Omental fat pad (tissue), 3 donors: ENCODE measurements at regions not wholly inside any gene's neighbourhood (a gene's known extent, or its start where the extent isn't known, plus 50 kb on each side); places are given as distances from the start of the nearest gene placed in this dataset.

Source experiments
- ATAC-seq: fragments of 150-250 bp; one replicate; pipeline ENCODE4 v1.9.1; 2016; ENCODE audit warnings: mild to moderate bottlenecking, moderate library complexity; ENCODE audit not compliant: low FRiP score
- DNase-seq: peaks from one replicate; pipeline ENCODE4 v3.0.0-alpha.2; 2019; ENCODE audit warnings: low spot score
- TF ChIP-seq, protein P1 (sequence below), 3 donors: fragments of 450-650 bp; IDR thresholded peaks; one replicate each; pipeline ENCODE4 v1.5.1; 2016 to 2017; ENCODE audit warnings: antibody characterized with exemption in 3 of 3, mild to moderate bottlenecking in 3 of 3, moderate library complexity in 2 of 3

DNA sequence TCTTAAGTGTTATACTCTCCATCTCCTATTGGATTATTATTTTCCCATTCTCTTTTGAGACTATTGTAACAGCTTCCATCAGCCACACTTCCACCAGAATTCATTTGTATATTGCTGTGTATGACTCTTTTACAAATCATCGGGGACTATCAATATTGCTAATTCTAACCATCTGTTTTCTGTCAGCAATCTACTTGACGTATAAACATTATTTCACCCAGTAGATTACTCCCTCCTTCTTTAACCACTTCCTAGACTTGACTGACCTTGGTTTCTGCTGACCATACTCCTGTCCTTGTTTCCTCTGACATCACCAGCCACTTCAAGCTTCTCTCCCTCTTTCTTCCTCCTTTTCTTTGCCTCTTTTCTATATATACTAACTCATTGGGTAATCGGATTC is 402.9 kb downstream of the PCDH18 start:
- DNase-seq (no peak), ATAC-seq (no peak)
- TF ChIP-seq, protein P1, sequence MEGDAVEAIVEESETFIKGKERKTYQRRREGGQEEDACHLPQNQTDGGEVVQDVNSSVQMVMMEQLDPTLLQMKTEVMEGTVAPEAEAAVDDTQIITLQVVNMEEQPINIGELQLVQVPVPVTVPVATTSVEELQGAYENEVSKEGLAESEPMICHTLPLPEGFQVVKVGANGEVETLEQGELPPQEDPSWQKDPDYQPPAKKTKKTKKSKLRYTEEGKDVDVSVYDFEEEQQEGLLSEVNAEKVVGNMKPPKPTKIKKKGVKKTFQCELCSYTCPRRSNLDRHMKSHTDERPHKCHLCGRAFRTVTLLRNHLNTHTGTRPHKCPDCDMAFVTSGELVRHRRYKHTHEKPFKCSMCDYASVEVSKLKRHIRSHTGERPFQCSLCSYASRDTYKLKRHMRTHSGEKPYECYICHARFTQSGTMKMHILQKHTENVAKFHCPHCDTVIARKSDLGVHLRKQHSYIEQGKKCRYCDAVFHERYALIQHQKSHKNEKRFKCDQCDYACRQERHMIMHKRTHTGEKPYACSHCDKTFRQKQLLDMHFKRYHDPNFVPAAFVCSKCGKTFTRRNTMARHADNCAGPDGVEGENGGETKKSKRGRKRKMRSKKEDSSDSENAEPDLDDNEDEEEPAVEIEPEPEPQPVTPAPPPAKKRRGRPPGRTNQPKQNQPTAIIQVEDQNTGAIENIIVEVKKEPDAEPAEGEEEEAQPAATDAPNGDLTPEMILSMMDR (IDR thresholded peaks at IDR 0.05) = no peak

DNA sequence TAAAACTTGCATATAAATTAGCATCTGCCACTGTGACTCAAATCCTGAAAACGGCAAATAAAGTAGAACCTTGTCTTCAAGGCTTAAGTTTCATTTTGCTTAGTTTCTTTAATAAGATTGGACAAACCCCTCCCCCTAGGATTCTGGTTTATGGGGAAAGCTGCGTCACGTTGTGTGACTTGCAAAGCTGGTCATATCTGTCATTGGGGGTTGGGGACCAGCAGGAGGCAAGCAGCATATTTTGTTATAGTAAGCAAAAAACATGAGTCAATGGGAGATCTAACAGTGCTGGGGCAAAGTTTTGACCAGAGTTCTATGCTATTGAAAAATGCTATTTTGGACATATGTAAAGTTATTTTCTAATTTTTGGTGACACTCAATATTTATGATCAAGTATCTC is 407.3 kb downstream of the PCDH18 start:
- DNase-seq (no peak), ATAC-seq (no peak)
- TF ChIP-seq, protein P1 (IDR thresholded peaks at IDR 0.05) = no peak

DNA sequence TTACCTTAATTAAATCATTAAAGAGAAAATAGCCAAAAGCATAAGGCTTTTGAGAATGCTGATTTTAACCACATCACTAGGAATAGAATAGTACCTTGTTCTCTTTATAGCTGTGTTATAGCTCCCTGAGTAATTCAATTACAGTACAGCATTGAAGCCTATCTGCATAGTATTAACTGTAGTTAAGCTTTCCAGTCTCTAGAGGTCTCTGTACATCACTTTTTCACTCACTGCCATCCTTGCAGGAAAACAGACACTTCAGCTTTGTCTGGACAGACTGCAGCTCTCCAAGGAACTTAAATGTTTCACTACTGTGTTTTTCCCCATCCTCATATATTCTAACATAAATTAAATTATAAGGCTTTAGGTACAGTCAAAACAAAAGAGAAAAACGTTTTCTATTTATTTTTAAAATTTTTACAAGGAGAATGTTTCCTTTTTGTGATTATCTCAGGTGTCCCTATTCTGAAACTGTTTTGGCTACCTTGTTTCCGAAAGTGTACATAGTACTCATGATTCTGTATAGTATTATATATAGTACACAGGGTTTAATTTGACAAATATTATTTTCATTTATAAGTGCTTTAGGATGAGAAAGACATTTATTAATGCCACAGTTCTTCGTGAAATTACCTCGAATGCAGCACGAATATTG is 407.9 kb downstream of the PCDH18 start:
- DNase-seq (no peak), ATAC-seq (peak; percentile 51)
- TF ChIP-seq, protein P1 (IDR thresholded peaks at IDR 0.05) = no peak

DNA sequence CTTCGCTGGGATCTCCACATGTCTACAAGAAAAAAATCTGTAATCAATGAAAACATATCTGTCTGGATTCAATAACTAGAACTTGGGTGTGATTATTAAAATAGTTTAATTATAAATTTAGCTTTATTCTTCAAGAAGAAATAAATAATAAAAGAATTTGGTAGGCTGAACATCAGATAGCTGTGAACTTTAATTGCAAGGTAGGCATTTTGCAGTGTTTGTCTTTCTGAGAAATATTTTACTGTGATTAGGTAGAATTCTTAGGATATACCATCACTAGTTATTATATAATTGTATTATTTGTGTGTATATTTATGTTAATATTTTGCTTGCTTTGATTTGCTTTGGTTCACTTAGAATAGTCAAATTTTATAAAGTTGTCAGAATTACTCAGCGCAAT is 409.4 kb downstream of the PCDH18 start:
- no peak for ATAC-seq
- no peak for DNase-seq
- TF ChIP-seq, protein P1 (IDR thresholded peaks at IDR 0.05) = no peak

DNA sequence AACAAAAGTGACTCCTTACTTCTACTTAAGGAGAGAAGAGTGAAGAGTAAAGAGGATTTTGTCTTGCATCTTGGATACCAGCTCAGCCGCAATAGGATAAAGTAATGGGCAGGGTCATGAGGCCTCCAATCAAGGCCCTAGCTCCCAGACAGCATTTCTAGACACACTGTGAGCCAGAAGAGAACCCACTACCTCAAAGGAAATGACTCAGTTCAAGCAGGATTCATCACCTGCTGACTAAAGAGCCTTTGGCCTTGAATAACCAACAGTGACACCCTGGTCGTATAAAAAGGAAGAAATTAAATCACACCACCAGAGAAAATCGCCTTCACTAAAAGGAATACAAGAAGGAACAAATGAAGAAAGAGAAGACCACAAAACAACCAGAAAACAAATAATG is 416.1 kb downstream of the PCDH18 start:
- ATAC-seq (no peak), DNase-seq (no peak)
- TF ChIP-seq, protein P1 (IDR thresholded peaks at IDR 0.05) = no peak

DNA sequence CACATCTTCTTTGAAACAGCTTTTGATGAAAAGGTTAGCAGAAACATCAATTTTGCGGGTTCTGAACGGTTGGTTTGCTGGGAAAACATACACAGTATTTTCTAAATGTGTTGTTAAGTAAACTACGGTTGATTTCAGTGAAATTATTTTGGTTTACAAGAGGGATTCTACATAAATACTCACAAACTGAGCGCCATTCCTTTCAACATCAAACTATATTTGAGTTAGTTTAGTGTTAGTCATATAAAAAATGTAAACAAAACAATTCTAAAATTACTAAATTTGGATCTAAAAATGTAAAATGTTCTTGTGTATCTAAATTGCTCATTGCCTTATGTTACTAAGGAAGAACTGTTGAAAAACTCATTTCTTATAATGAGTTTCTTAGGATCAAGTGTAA is 425.6 kb downstream of the PCDH18 start:
- ATAC-seq (no peak), DNase-seq (no peak)
- TF ChIP-seq, protein P1 (IDR thresholded peaks at IDR 0.05) = no peak

DNA sequence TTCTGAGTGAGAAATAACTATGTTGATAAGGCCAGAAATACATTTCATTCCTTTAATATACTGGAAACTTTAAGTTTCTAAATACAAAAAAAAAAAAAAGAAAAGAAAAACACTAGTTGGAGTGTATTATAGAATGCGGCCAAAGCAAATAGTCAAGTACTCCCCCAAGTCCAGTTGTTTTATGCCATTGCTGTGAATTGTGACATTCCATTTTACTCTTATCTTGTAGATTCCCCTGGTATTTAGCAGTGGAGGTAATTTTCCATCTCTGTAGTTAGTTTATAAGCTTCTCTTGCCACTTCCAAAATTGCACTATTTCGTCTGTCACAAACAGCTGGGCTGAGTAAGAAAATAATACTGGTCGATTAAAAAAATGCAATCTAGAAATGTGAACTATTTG is 426.0 kb downstream of the PCDH18 start:
- DNase-seq = no peak
- TF ChIP-seq, protein P1 (IDR thresholded peaks at IDR 0.05) = no peak
- ATAC-seq = no peak
